Muscle of leg (tissue), 3 donors: ENCODE measurements at regions not wholly inside any gene's neighbourhood (a gene's known extent, or its start where the extent isn't known, plus 50 kb on each side); places are given as distances from the start of the nearest gene placed in this dataset.

Experiments used
- DNase-seq: peaks from one replicate; pipeline ENCODE4 v3.0.0; 2013
- H3K27ac ChIP-seq: one replicate; pipeline ENCODE4 v1.5.1; 2013; ENCODE audit warnings: mild to moderate bottlenecking, low read length, control low read depth
- H3K27me3 ChIP-seq: one replicate; pipeline ENCODE4 v1.6.1; 2013; ENCODE audit warnings: low read length; ENCODE audit not compliant: control insufficient read depth, insufficient read depth
- H3K36me3 ChIP-seq: one replicate; pipeline ENCODE4 v1.6.1; 2013; ENCODE audit warnings: low read length; ENCODE audit not compliant: control insufficient read depth, insufficient read depth
- H3K4me1 ChIP-seq: one replicate; pipeline ENCODE4 v1.6.1; 2013; ENCODE audit warnings: low read length; ENCODE audit not compliant: control insufficient read depth, insufficient read depth
- H3K4me3 ChIP-seq: one replicate; pipeline ENCODE4 v1.5.1; 2013; ENCODE audit warnings: low read length, control low read depth
- H3K9me3 ChIP-seq: replicated peaks from 2 replicates; pipeline ENCODE4 v1.6.1; 2013; ENCODE audit warnings: low read depth, low read length; ENCODE audit not compliant: control insufficient read depth
- WGBS: methylation state at CpG from one replicate; pipeline ENCODE4 v1.1.5; 2013; ENCODE audit warnings: missing lambda C conversion rate; ENCODE audit not compliant: insufficient coverage; 5-methylcytosine and 5-hydroxymethylcytosine counted together

GRCh38 chr7:387132-388022 is 97.4 kb downstream of the FOXL3 start:
- Histone ChIP-seq H3K4me1 (peaks cover 16% of the 10 kb centered on the region), H3K4me3 (no peak overlapping the region)
- WGBS, result 91% methylated on average over 35 of the region's 35 CpGs

GRCh38 chr7:388023-388960 is 98.3 kb downstream of the FOXL3 start:
- Histone ChIP-seq H3K27me3 (peaks cover 2% of the 10 kb centered on the region), H3K27ac (no peak overlapping the region), H3K36me3 (no peaks in the 10 kb centered on the region), H3K9me3 (peaks cover 20% of the 10 kb centered on the region), H3K4me1 (peaks cover 16% of the 10 kb centered on the region), H3K4me3 (no peak overlapping the region)
- no peak for DNase-seq
- WGBS, result 73% methylated on average over 34 of the region's 40 CpGs

More at GRCh38 chr7:387132-388022, 97.4 kb downstream of the FOXL3 start:
- peaks cover 2% of the 10 kb centered on the region for H3K27me3 ChIP-seq
- H3K36me3 ChIP-seq, result no peaks in the 10 kb centered on the region
- H3K27ac ChIP-seq, result no peak overlapping the region
- no peak for DNase-seq
- H3K9me3 ChIP-seq, result peaks cover 20% of the 10 kb centered on the region

- Histone ChIP-seq H3K4me1 (peaks cover 16% of the 10 kb centered on the region), H3K27ac (no peak overlapping the region), H3K36me3 (no peaks in the 10 kb centered on the region), H3K4me3 (no peak overlapping the region), H3K27me3 (peaks cover 2% of the 10 kb centered on the region), H3K9me3 (peaks cover 14% of the 10 kb centered on the region)
- no peak for DNase-seq
- WGBS, result 94% methylated on average over 26 of the region's 31 CpGs
Observed at GRCh38 chr7:388961-389701, 99.2 kb downstream of the FOXL3 start.

GRCh38 chr7:389911-390601 is 100.1 kb downstream of the FOXL3 start:
- H3K4me1 ChIP-seq, result peaks cover 16% of the 10 kb centered on the region
- no peak overlapping the region for H3K27ac ChIP-seq
- 60% methylated on average over 20 of the region's 21 CpGs for WGBS
- peaks cover 11% of the 10 kb centered on the region for H3K9me3 ChIP-seq
- no peak overlapping the region for H3K4me3 ChIP-seq
- DNase-seq, result no peak
- H3K36me3 ChIP-seq, result no peaks in the 10 kb centered on the region
- peaks cover 2% of the 10 kb centered on the region for H3K27me3 ChIP-seq

GRCh38 chr7:390761-391410 is 100.9 kb downstream of the FOXL3 start:
- whole genome bisulfite sequencing, result 59% methylated on average over 18 of the region's 20 CpGs
- DNase-seq, result no peak
- Histone ChIP-seq H3K36me3 (no peaks in the 10 kb centered on the region), H3K9me3 (peaks cover 12% of the 10 kb centered on the region), H3K27ac (no peak overlapping the region), H3K4me1 (peaks cover 16% of the 10 kb centered on the region), H3K27me3 (no peaks in the 10 kb centered on the region), H3K4me3 (no peak overlapping the region)

- no peak for DNase-seq
- Histone ChIP-seq H3K4me3 (no peak overlapping the region), H3K4me1 (peaks cover 16% of the 10 kb centered on the region), H3K36me3 (no peaks in the 10 kb centered on the region), H3K27ac (no peak overlapping the region), H3K9me3 (peaks cover 14% of the 10 kb centered on the region), H3K27me3 (no peaks in the 10 kb centered on the region)
- WGBS, result 85% methylated on average over 26 of the region's 26 CpGs
Observed at GRCh38 chr7:391411-391951, 101.5 kb downstream of the FOXL3 start.

GRCh38 chr7:391961-392524 is 102.1 kb downstream of the FOXL3 start:
- H3K27ac ChIP-seq, result no peak overlapping the region
- H3K36me3 ChIP-seq, result no peaks in the 10 kb centered on the region
- H3K4me1 ChIP-seq, result peaks cover 16% of the 10 kb centered on the region
- H3K4me3 ChIP-seq, result no peak overlapping the region
- H3K9me3 ChIP-seq, result peaks cover 19% of the 10 kb centered on the region
- 89% methylated on average over 21 of the region's 25 CpGs for WGBS
- no peak for DNase-seq
- H3K27me3 ChIP-seq, result no peaks in the 10 kb centered on the region

- peaks cover 26% of the 10 kb centered on the region for H3K9me3 ChIP-seq
- H3K27me3 ChIP-seq, result no peaks in the 10 kb centered on the region
- no CpG with 5 or more reads among the region's 3 CpGs for WGBS
- peaks cover 16% of the 10 kb centered on the region for H3K4me1 ChIP-seq
- no peak for DNase-seq
- no peak overlapping the region for H3K4me3 ChIP-seq
- no peak overlapping the region for H3K27ac ChIP-seq
- H3K36me3 ChIP-seq, result no peaks in the 10 kb centered on the region
Observed at GRCh38 chr7:392822-393221, 102.9 kb downstream of the FOXL3 start.

- H3K27me3 ChIP-seq, result no peaks in the 10 kb centered on the region
- no peak overlapping the region for H3K27ac ChIP-seq
- peaks cover under 1% of the 10 kb centered on the region for H3K4me1 ChIP-seq
- H3K9me3 ChIP-seq, result peaks cover 30% of the 10 kb centered on the region
- H3K4me3 ChIP-seq, result no peak overlapping the region
- DNase-seq, result no peak
- H3K36me3 ChIP-seq, result no peaks in the 10 kb centered on the region
Observed at GRCh38 chr7:395643-396042, 105.7 kb downstream of the FOXL3 start.
